H1 (cell line): ENCODE measurements at regions not wholly inside any gene's neighbourhood (a gene's known extent, or its start where the extent isn't known, plus 50 kb on each side); places are given as distances from the start of the nearest gene placed in this dataset.

Experiments
- CHD7 ChIP-seq: fragments of 300-600 bp; sonication (generic); IDR thresholded peaks from 2 replicates; pipeline ENCODE4 v1.7.1; 2012; ENCODE audit warnings: low read length, moderate library complexity, mild to moderate bottlenecking, inconsistent platforms; ENCODE audit not compliant: insufficient replicate concordance
- CTBP2 ChIP-seq: IDR thresholded peaks from 2 replicates; pipeline ENCODE4 v1.7.0; 2011; ENCODE audit warnings: borderline replicate concordance, mild to moderate bottlenecking, moderate library complexity, mixed read lengths, low read length; ENCODE audit not compliant: insufficient read depth, insufficient read length

GRCh38 chr4:4614925-4615678 lies 73.3 kb upstream of the STX18 start (continued):
- no peak for TF ChIP-seq CHD7
- TF ChIP-seq CTBP2, result no peak
- TF ChIP-seq, all 59 proteins: peak for 0
